SK-N-SH treated with all-trans-retinoic acid at 6 μM for 48 hours (cell line): ENCODE measurements at regions not wholly inside any gene's neighbourhood (a gene's known extent, or its start where the extent isn't known, plus 50 kb on each side); places are given as distances from the start of the nearest gene placed in this dataset.

Source experiments
- ATAC-seq: fragments of 200-7000 bp; cut with Tn5 transposase; 3 replicates; pipeline ENCODE4 v1.9.1; 2020; ENCODE audit warnings: mild to moderate bottlenecking, moderate library complexity
- ARNTL ChIP-seq: fragments of 450-650 bp; formaldehyde crosslinking; IDR thresholded peaks from 2 replicates; pipeline ENCODE4 v1.5.0; 2020; ENCODE audit warnings: low read depth, mild to moderate bottlenecking, moderate library complexity, borderline replicate concordance
- BACH2 ChIP-seq: fragments of 250-450 bp; sonication (Bioruptor Pico); IDR thresholded peaks from 2 replicates; pipeline ENCODE4 v1.9.0; 2021; ENCODE audit warnings: mild to moderate bottlenecking, borderline replicate concordance
- CSDC2 ChIP-seq: fragments of 250-450 bp; sonication (Bioruptor Pico); IDR thresholded peaks from 2 replicates; pipeline ENCODE4 v1.5.0; 2020; ENCODE audit warnings: mild to moderate bottlenecking, moderate library complexity
- ESRRG ChIP-seq: fragments of 250-450 bp; sonication (Bioruptor Pico); IDR thresholded peaks from 2 replicates; pipeline ENCODE4 v1.6.1; 2021; ENCODE audit warnings: mild to moderate bottlenecking
- GLIS3 ChIP-seq: fragments of 250-450 bp; sonication (Bioruptor Pico); IDR thresholded peaks from 2 replicates; pipeline ENCODE4 v1.5.0; 2020; ENCODE audit warnings: mild to moderate bottlenecking, moderate library complexity
- ISL1 ChIP-seq: fragments of 250-450 bp; sonication (Bioruptor Pico); IDR thresholded peaks from 2 replicates; pipeline ENCODE4 v2.1.2; 2022; ENCODE audit warnings: mild to moderate bottlenecking, moderate library complexity
- OSR1 ChIP-seq: fragments of 250-450 bp; sonication (Bioruptor Pico); IDR thresholded peaks from 2 replicates; pipeline ENCODE4 v1.8.0; 2022; ENCODE audit warnings: moderate library complexity, mild to moderate bottlenecking, inconsistent platforms
- POU6F1 ChIP-seq: fragments of 250-450 bp; sonication (Bioruptor Pico); IDR thresholded peaks from 2 replicates; pipeline ENCODE4 v1.8.0; 2021; ENCODE audit warnings: low read depth, mild to moderate bottlenecking, moderate library complexity, borderline replicate concordance
- PPARA ChIP-seq: fragments of 250-450 bp; sonication (Bioruptor Pico); IDR thresholded peaks from 2 replicates; pipeline ENCODE4 v1.5.0; 2020; ENCODE audit warnings: mild to moderate bottlenecking, borderline replicate concordance
- RARB ChIP-seq: fragments of 250-450 bp; sonication (Bioruptor Pico); IDR thresholded peaks from 2 replicates; pipeline ENCODE4 v1.8.0; 2021; ENCODE audit warnings: mild to moderate bottlenecking, moderate library complexity
- TCF4 ChIP-seq: fragments of 250-450 bp; sonication (Bioruptor Pico); IDR thresholded peaks from 2 replicates; pipeline ENCODE4 v1.8.0; 2021; ENCODE audit warnings: mild to moderate bottlenecking, moderate library complexity, borderline replicate concordance
- TOX ChIP-seq: fragments of 250-450 bp; sonication (Bioruptor Pico); IDR thresholded peaks from 2 replicates; pipeline ENCODE4 v1.8.0; 2021; ENCODE audit warnings: mild to moderate bottlenecking, moderate library complexity, borderline replicate concordance
- TSHZ2 ChIP-seq: fragments of 250-450 bp; sonication (Bioruptor Pico); IDR thresholded peaks from 2 replicates; pipeline ENCODE4 v1.5.0; 2020; ENCODE audit warnings: mild to moderate bottlenecking, moderate library complexity
- ZC3H10 ChIP-seq: fragments of 250-450 bp; sonication (Bioruptor Pico); IDR thresholded peaks from 2 replicates; pipeline ENCODE4 v1.5.1; 2021; ENCODE audit warnings: mild to moderate bottlenecking, moderate library complexity
- ZFP3 ChIP-seq: fragments of 250-450 bp; sonication (Bioruptor Pico); IDR thresholded peaks from 2 replicates; pipeline ENCODE4 v1.5.0; 2020; ENCODE audit warnings: mild to moderate bottlenecking, moderate library complexity
- ZFP30 ChIP-seq: fragments of 450-650 bp; formaldehyde crosslinking; IDR thresholded peaks from 2 replicates; pipeline ENCODE4 v1.5.0; 2022; ENCODE audit warnings: mild to moderate bottlenecking, moderate library complexity
- ZNF565 ChIP-seq: fragments of 450-650 bp; formaldehyde crosslinking; conservative IDR thresholded peaks from 2 replicates; pipeline ENCODE4 v1.5.0; 2020; ENCODE audit warnings: low read depth, mild to moderate bottlenecking, moderate library complexity
- ZNF70 ChIP-seq: fragments of 450-650 bp; formaldehyde crosslinking; IDR thresholded peaks from 2 replicates; pipeline ENCODE4 v1.5.0; 2020; ENCODE audit warnings: mild to moderate bottlenecking, moderate library complexity
- ZNF8 ChIP-seq: fragments of 450-650 bp; formaldehyde crosslinking; IDR thresholded peaks from 2 replicates; pipeline ENCODE4 v1.5.0; 2020; ENCODE audit warnings: mild to moderate bottlenecking, moderate library complexity
- TF ChIP-seq, protein P1 (sequence below): fragments of 250-450 bp; sonication (Bioruptor Pico); IDR thresholded peaks from 2 replicates; pipeline ENCODE4 v1.8.0; 2020; ENCODE audit warnings: mild to moderate bottlenecking, moderate library complexity, borderline replicate concordance
- TF ChIP-seq, protein P2 (sequence below): fragments of 250-450 bp; sonication (Bioruptor Pico); IDR thresholded peaks from 2 replicates; pipeline ENCODE4 v1.5.1; 2021; ENCODE audit warnings: mild to moderate bottlenecking, moderate library complexity

- ATAC-seq: no peak
- TF ChIP-seq, protein P1, sequence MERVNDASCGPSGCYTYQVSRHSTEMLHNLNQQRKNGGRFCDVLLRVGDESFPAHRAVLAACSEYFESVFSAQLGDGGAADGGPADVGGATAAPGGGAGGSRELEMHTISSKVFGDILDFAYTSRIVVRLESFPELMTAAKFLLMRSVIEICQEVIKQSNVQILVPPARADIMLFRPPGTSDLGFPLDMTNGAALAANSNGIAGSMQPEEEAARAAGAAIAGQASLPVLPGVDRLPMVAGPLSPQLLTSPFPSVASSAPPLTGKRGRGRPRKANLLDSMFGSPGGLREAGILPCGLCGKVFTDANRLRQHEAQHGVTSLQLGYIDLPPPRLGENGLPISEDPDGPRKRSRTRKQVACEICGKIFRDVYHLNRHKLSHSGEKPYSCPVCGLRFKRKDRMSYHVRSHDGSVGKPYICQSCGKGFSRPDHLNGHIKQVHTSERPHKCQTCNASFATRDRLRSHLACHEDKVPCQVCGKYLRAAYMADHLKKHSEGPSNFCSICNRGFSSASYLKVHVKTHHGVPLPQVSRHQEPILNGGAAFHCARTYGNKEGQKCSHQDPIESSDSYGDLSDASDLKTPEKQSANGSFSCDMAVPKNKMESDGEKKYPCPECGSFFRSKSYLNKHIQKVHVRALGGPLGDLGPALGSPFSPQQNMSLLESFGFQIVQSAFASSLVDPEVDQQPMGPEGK (CRISPR knock-in tag): no peak
- TF ChIP-seq GLIS3 (CRISPR knock-in tag) (no peak), ZNF70 (CRISPR knock-in tag) (no peak), ZNF565 (CRISPR knock-in tag) (no peak), OSR1 (CRISPR knock-in tag) (no peak), TCF4 (CRISPR knock-in tag) (no peak), POU6F1 (no peak), ZFP3 (CRISPR knock-in tag) (no peak)
Measured at GRCh38 chr10:2798336-2799022, 268.9 kb upstream of the PFKP start.

GRCh38 chr10:2791774-2792443 lies 275.4 kb upstream of the PFKP start:
- no peak for ATAC-seq

GRCh38 chr10:2790396-2791188 lies 276.8 kb upstream of the PFKP start:
- ATAC-seq: no peak
- TF ChIP-seq TCF4 (CRISPR knock-in tag) (no peak), ZFP3 (CRISPR knock-in tag) (no peak), ZC3H10 (CRISPR knock-in tag) (no peak), RARB (CRISPR knock-in tag) (no peak), TOX (CRISPR knock-in tag) (no peak), CSDC2 (CRISPR knock-in tag) (no peak), OSR1 (CRISPR knock-in tag) (no peak), GLIS3 (CRISPR knock-in tag) (no peak), POU6F1 (no peak), ZNF8 (no peak), ZFP30 (no peak), PPARA (no peak), BACH2 (no peak), ZNF565 (CRISPR knock-in tag) (no peak), ISL1 (no peak), TSHZ2 (no peak), ARNTL (no peak), ZNF70 (CRISPR knock-in tag) (no peak)
- TF ChIP-seq, protein P1 (CRISPR knock-in tag): no peak
- TF ChIP-seq, protein P2, sequence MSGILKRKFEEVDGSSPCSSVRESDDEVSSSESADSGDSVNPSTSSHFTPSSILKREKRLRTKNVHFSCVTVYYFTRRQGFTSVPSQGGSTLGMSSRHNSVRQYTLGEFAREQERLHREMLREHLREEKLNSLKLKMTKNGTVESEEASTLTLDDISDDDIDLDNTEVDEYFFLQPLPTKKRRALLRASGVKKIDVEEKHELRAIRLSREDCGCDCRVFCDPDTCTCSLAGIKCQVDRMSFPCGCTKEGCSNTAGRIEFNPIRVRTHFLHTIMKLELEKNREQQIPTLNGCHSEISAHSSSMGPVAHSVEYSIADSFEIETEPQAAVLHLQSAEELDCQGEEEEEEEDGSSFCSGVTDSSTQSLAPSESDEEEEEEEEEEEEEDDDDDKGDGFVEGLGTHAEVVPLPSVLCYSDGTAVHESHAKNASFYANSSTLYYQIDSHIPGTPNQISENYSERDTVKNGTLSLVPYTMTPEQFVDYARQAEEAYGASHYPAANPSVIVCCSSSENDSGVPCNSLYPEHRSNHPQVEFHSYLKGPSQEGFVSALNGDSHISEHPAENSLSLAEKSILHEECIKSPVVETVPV (CRISPR knock-in tag): no peak

More at GRCh38 chr10:2791774-2792443, 275.4 kb upstream of the PFKP start:
- TF ChIP-seq TOX (CRISPR knock-in tag) (no peak), ESRRG (CRISPR knock-in tag) (no peak), ZNF70 (CRISPR knock-in tag) (no peak), CSDC2 (CRISPR knock-in tag) (no peak)
